Trophoblast cell (in vitro differentiated cells and primary cell): ENCODE measurements at regions not wholly inside any gene's neighbourhood (a gene's known extent, or its start where the extent isn't known, plus 50 kb on each side); places are given as distances from the start of the nearest gene placed in this dataset.
"Not testable (repeated sequence)": the region's sequence is repeated elsewhere in the genome, so short reads cannot be mapped to it uniquely, and the experiment has no call there.

Experiments
- DNase-seq, 2 donors: peaks; one replicate each; pipeline ENCODE4 v3.0.0-alpha.2; 2016
- H2AFZ ChIP-seq: 2 replicates; pipeline ENCODE4 v1.6.1; 2013; ENCODE audit warnings: low read length, moderate library complexity, mild to moderate bottlenecking; ENCODE audit not compliant: insufficient read depth, poor library complexity
- H2AK5ac ChIP-seq: 2 replicates; pipeline ENCODE4 v1.6.1; 2013; ENCODE audit warnings: mild to moderate bottlenecking, low read length
- H2BK120ac ChIP-seq: 2 replicates; pipeline ENCODE4 v1.6.1; 2013; ENCODE audit warnings: low read length, mild to moderate bottlenecking, moderate library complexity; ENCODE audit not compliant: insufficient read depth, poor library complexity
- H2BK12ac ChIP-seq: 2 replicates; pipeline ENCODE4 v1.6.1; 2013; ENCODE audit warnings: mild to moderate bottlenecking, low read length, moderate library complexity
- H2BK5ac ChIP-seq: 2 replicates; pipeline ENCODE4 v1.6.1; 2013; ENCODE audit warnings: low read length, low read depth, moderate library complexity, mild to moderate bottlenecking; ENCODE audit not compliant: poor library complexity
- H3K14ac ChIP-seq: 2 replicates; pipeline ENCODE4 v1.6.1; 2013; ENCODE audit warnings: mild to moderate bottlenecking, low read length
- H3K18ac ChIP-seq: 2 replicates; pipeline ENCODE4 v1.6.1; 2013; ENCODE audit warnings: mild to moderate bottlenecking, low read length
- H3K23ac ChIP-seq: 2 replicates; pipeline ENCODE4 v1.6.1; 2013; ENCODE audit warnings: low read length
- H3K27ac ChIP-seq: 2 replicates; pipeline ENCODE4 v1.5.1; 2013; ENCODE audit warnings: low read depth, mild to moderate bottlenecking, inconsistent platforms, low read length, moderate library complexity
- H3K27me3 ChIP-seq: 2 replicates; pipeline ENCODE4 v1.6.1; 2013; ENCODE audit warnings: inconsistent platforms, mild to moderate bottlenecking, low read length, moderate library complexity; ENCODE audit not compliant: insufficient read depth
- H3K36me3 ChIP-seq, 2 experiments: 1 replicate in 1 of 2; 2 replicates in 1 of 2; pipeline ENCODE4 v1.6.1; 2013; ENCODE audit warnings: low read length in 2 of 2, mild to moderate bottlenecking in 2 of 2, moderate library complexity in 1 of 2; ENCODE audit not compliant: insufficient read depth in 2 of 2, control insufficient read depth in 1 of 2
- H3K4ac ChIP-seq: 2 replicates; pipeline ENCODE4 v1.6.1; 2013; ENCODE audit warnings: low read depth, mild to moderate bottlenecking, low read length, moderate library complexity
- H3K4me1 ChIP-seq, 2 experiments: 1 replicate in 1 of 2; 2 replicates in 1 of 2; pipeline ENCODE4 v1.6.1; 2013; ENCODE audit warnings: low read length in 2 of 2, mild to moderate bottlenecking in 2 of 2, moderate library complexity in 1 of 2; ENCODE audit not compliant: insufficient read depth in 2 of 2, control insufficient read depth in 1 of 2
- H3K4me2 ChIP-seq: 2 replicates; pipeline ENCODE4 v1.6.1; 2013; ENCODE audit warnings: inconsistent platforms, mild to moderate bottlenecking, low read length, moderate library complexity
- H3K4me3 ChIP-seq: 2 replicates; pipeline ENCODE4 v1.5.1; 2013; ENCODE audit warnings: mild to moderate bottlenecking, low read depth, low read length, inconsistent platforms
- H3K79me1 ChIP-seq: one replicate; pipeline ENCODE4 v1.6.1; 2013; ENCODE audit warnings: low read length
- H3K79me2 ChIP-seq: 2 replicates; pipeline ENCODE4 v1.6.1; 2013; ENCODE audit warnings: low read length, mild to moderate bottlenecking; ENCODE audit not compliant: control insufficient read depth, insufficient read depth, poor library complexity
- H3K9ac ChIP-seq: 2 replicates; pipeline ENCODE4 v1.6.1; 2013; ENCODE audit warnings: mild to moderate bottlenecking, low read length
- H3K9me3 ChIP-seq: 2 replicates; pipeline ENCODE4 v1.6.1; 2013; ENCODE audit warnings: low read depth, mild to moderate bottlenecking, control low read depth, inconsistent platforms, low read length; ENCODE audit not compliant: insufficient read depth
- H4K12ac ChIP-seq: 2 replicates; pipeline ENCODE4 v1.6.1; 2013; ENCODE audit warnings: low read depth, mild to moderate bottlenecking, low read length, moderate library complexity
- H4K8ac ChIP-seq: 2 replicates; pipeline ENCODE4 v1.6.1; 2013; ENCODE audit warnings: low read depth, mild to moderate bottlenecking, low read length, moderate library complexity
- H4K91ac ChIP-seq: one replicate; pipeline ENCODE4 v1.6.1; 2013; ENCODE audit warnings: low read depth, mild to moderate bottlenecking, low read length, moderate library complexity
- WGBS: extraction: QIAGEN DNeasy Blood & Tissue Kit; methylation state at CpG from one replicate; pipeline ENCODE4 v1.1.7; 2013; ENCODE audit warnings: missing lambda C conversion rate; ENCODE audit not compliant: insufficient read length, insufficient coverage; ENCODE audit errors: extremely low coverage; 5-methylcytosine and 5-hydroxymethylcytosine counted together

DNA sequence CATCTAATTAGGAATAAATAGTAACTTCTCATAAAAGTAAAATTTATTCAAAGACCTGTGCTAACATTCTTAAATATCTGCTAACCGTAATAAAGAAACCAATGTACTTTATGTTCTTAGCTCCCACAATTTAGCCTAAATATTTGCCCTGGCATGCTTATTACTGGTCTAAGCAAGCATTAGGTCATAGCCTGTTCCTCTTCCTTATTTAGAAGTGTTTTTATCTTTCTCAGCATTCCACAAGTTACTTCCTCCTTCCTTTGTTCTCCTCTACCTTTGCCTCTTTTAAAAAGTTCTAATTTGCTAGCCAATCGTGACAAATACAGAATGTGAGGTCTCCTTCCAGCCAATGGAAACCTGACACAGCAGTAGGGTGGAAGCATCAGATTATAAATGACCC, 173.3 kb downstream of the TEX13C start:
- H4K12ac ChIP-seq, H3K4me1 ChIP-seq, H2AFZ ChIP-seq, H2BK120ac ChIP-seq, H4K91ac ChIP-seq, H2BK12ac ChIP-seq, H3K4me3 ChIP-seq, H3K36me3 ChIP-seq, H3K27ac ChIP-seq, H3K9me3 ChIP-seq, H3K14ac ChIP-seq, H3K9ac ChIP-seq, DNase-seq, H3K79me2 ChIP-seq, H3K4me2 ChIP-seq, H3K4ac ChIP-seq, H3K79me1 ChIP-seq, H3K18ac ChIP-seq, H4K8ac ChIP-seq, H3K27me3 ChIP-seq, H2BK5ac ChIP-seq, H2AK5ac ChIP-seq, H3K23ac ChIP-seq: not testable (repeated sequence)
- WGBS, result no CpG with 5 or more reads among the region's 2 CpGs

GRCh38 chrX:125497667-125498066, 178.0 kb downstream of the TEX13C start:
- Histone ChIP-seq H3K27me3 (no peaks in the 10 kb centered on the region), H4K91ac (no peak overlapping the region), H3K79me2 (no peaks in the 10 kb centered on the region), H3K36me3 (no peaks in the 10 kb centered on the region), H2BK5ac (no peak overlapping the region), H3K27ac (no peak overlapping the region), H3K18ac (no peak overlapping the region), H2AFZ (no peak overlapping the region), H4K12ac (no peak overlapping the region), H3K4me1 (no peaks in the 10 kb centered on the region), H3K4me2 (no peak overlapping the region), H3K4me3 (no peak overlapping the region), H3K79me1 (no peaks in the 10 kb centered on the region), H4K8ac (no peak overlapping the region), H3K23ac (no peak overlapping the region), H3K9me3 (no peaks in the 10 kb centered on the region), H3K14ac (no peak overlapping the region), H2AK5ac (no peak overlapping the region), H2BK12ac (no peak overlapping the region), H3K4ac (no peak overlapping the region), H2BK120ac (no peak overlapping the region), H3K9ac (no peak overlapping the region)
- WGBS, result no CpG with 5 or more reads among the region's 3 CpGs
- no peak for DNase-seq

DNA sequence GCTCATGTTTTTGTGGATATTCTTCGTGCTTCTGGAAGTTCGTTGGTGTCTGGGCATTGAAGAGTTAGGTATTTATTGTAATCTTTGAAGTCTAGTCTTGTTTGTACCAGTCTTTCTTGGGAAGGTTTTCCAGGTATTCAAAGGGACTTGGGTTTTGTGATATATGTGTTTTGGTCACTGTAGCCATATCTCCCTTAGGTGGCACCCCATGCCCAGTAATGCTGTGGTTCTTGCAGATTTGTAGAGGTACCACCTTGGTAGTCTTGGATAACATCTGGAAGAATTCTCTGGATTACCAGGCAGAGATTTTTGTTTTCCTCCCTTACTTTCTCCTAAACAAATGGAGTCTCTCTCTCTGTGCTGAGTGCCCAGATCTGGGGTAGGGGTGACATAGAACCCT, 184.1 kb downstream of the TEX13C start:
- Histone ChIP-seq H3K79me2 (no peaks in the 10 kb centered on the region), H3K4me2 (no peak overlapping the region), H3K27ac (no peak overlapping the region), H4K12ac (no peak overlapping the region), H3K9me3 (no peaks in the 10 kb centered on the region), H4K91ac (no peak overlapping the region), H2BK12ac (no peak overlapping the region), H4K8ac (no peak overlapping the region), H3K4ac (no peak overlapping the region), H3K36me3 (no peaks in the 10 kb centered on the region), H3K4me3 (no peak overlapping the region), H2BK120ac (no peak overlapping the region), H2BK5ac (no peak overlapping the region), H2AK5ac (no peak overlapping the region), H3K27me3 (no peaks in the 10 kb centered on the region), H3K14ac (no peak overlapping the region), H2AFZ (no peak overlapping the region), H3K79me1 (no peaks in the 10 kb centered on the region), H3K18ac (no peak overlapping the region), H3K4me1 (no peaks in the 10 kb centered on the region), H3K23ac (no peak overlapping the region), H3K9ac (no peak overlapping the region)
- WGBS, result no CpG with 5 or more reads among the region's 2 CpGs
- no peak for DNase-seq

GRCh38 chrX:125505207-125505606, 185.5 kb downstream of the TEX13C start:
- no peak overlapping the region for H3K27ac ChIP-seq
- no peak for DNase-seq
- no peak overlapping the region for H4K12ac ChIP-seq
- no peaks in the 10 kb centered on the region for H3K79me1 ChIP-seq
- no peak overlapping the region for H4K8ac ChIP-seq
- no peak overlapping the region for H3K4me2 ChIP-seq
- WGBS, result no CpG with 5 or more reads among the region's 2 CpGs
- H2BK12ac ChIP-seq, result no peak overlapping the region
- H3K27me3 ChIP-seq, result no peaks in the 10 kb centered on the region
- no peak overlapping the region for H2AK5ac ChIP-seq
- H2BK120ac ChIP-seq, result no peak overlapping the region
- H3K4ac ChIP-seq, result no peak overlapping the region
- H2BK5ac ChIP-seq, result no peak overlapping the region
- no peak overlapping the region for H3K4me3 ChIP-seq
- no peak overlapping the region for H4K91ac ChIP-seq
- H3K36me3 ChIP-seq, result no peaks in the 10 kb centered on the region
- no peak overlapping the region for H3K14ac ChIP-seq
- H3K9me3 ChIP-seq, result no peaks in the 10 kb centered on the region
- H3K4me1 ChIP-seq, result no peaks in the 10 kb centered on the region
- H3K18ac ChIP-seq, result no peak overlapping the region
- no peak overlapping the region for H3K9ac ChIP-seq
- H3K79me2 ChIP-seq, result no peaks in the 10 kb centered on the region
- H3K23ac ChIP-seq, result no peak overlapping the region
- no peak overlapping the region for H2AFZ ChIP-seq
